ENCODE measurements at regions not wholly inside any gene's neighbourhood (a gene's known extent, or its start where the extent isn't known, plus 50 kb on each side); places are given as distances from the start of the nearest gene placed in this dataset.
A peak's percentile ranks its signal among the peaks of the same experiment; 100 is the strongest.
"Not testable (repeated sequence)": the region's sequence is repeated elsewhere in the genome, so short reads cannot be mapped to it uniquely, and the experiment has no call there.

DNA sequence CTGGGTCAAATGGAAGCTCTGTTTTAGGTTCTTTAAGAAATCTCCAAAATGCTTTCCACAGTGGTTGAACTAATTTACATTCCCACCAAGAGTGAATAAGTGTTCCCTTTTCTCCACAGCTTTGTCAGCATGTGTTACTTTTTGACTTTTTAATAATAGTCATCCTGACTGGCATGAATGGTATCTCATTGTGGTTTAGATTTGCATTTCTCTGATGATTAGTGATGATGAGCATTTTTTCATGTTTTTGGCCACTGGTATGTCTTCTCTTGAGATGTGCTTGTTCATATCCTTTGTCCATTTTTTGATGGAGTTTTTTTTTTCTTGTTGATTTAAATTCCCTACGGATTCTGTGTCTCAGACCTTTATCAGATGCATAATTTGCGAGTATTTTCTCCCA is 745.0 kb upstream of the BCHE start:
- Histone ChIP-seq H3K23ac (ENCODE audit: low read depth, low read length, poor library complexity) (no peak overlapping the region), H3K36me3 (replicated peaks in 1 of 2; ENCODE audit: control insufficient read depth in 2 of 2, insufficient read depth in 2 of 2, low read length in 2 of 2) (no peaks in the 10 kb centered on the region), H2BK15ac (ENCODE audit: low read length) (no peak overlapping the region), H4K8ac (ENCODE audit: low read depth, low read length) (no peak overlapping the region), H3K79me1 (ENCODE audit: low read depth, low read length) (no peaks in the 10 kb centered on the region), H4K91ac (ENCODE audit: low read depth, low read length, poor library complexity) (no peak overlapping the region), H2AK5ac (ENCODE audit: low read depth, low read length) (no peak overlapping the region), H3K4ac (ENCODE audit: low read length) (no peak overlapping the region), H3K27ac (replicated peaks; ENCODE audit: low read length) (no peak overlapping the region), H2BK120ac (ENCODE audit: low read depth, low read length) (no peak overlapping the region), H3K4me3 (ENCODE audit: low read length in 2 of 2) (no peak overlapping the region), H3K9me3 (replicated peaks in 1 of 2; ENCODE audit: control insufficient read depth in 2 of 2, insufficient read depth in 1 of 2, low read depth in 1 of 2, low read length in 2 of 2) (no peaks in the 10 kb centered on the region), H2BK5ac (ENCODE audit: low read length) (no peak overlapping the region), H3K4me1 (ENCODE audit: control insufficient read depth in 2 of 2, insufficient read depth in 1 of 2, low read depth in 1 of 2, low read length in 2 of 2) (no peaks in the 10 kb centered on the region), H3K9ac (ENCODE audit: low read depth, low read length, poor library complexity) (no peak overlapping the region), H3K4me2 (ENCODE audit: insufficient read depth, low read length, poor library complexity, severe bottlenecking) (no peak overlapping the region), H2BK12ac (ENCODE audit: low read length) (no peak overlapping the region), H3K14ac (ENCODE audit: low read length) (no peak overlapping the region), H3K27me3 (ENCODE audit: control insufficient read depth in 3 of 3, insufficient read depth in 3 of 3, low read depth in 1 of 3, low read length in 3 of 3) (no peaks in the 10 kb centered on the region), H2AFZ (ENCODE audit: low read length) (no peak overlapping the region), H3K18ac (ENCODE audit: low read length) (no peak overlapping the region)
- DNase-seq (ENCODE audit: low spot score) = no peak
- no CpG with 5 or more reads among the region's 2 CpGs for WGBS, 2 donors (ENCODE audit: extremely low coverage in 2 of 2, insufficient read length in 2 of 2, insufficient replicate concordance in 1 of 2)

DNA sequence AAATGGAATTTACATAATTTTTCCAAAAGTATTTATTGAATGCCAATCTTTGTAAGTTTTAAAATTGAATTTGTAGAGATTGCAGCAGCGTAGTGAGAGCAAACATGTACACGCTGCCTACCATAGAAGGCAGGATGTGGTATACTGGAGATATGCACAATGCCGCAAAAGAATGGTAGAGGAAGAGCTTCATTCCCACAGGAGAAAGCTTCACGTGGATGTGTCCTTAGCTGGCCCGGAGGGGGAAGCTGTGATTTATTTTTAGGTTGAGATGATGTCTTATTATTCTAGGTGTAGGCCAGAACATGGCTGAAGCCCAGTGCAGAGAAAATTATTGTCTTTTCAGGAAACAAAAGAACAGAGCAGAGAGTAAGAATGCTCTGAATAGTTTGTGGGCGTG is 743.3 kb upstream of the BCHE start:
- Histone ChIP-seq H3K4ac (ENCODE audit: low read length) (no peak overlapping the region), H2AFZ (ENCODE audit: low read length) (peak overlapping the region; percentile 60), H2BK5ac (ENCODE audit: low read length) (no peak overlapping the region), H3K79me1 (ENCODE audit: low read depth, low read length) (no peaks in the 10 kb centered on the region), H2AK5ac (ENCODE audit: low read depth, low read length) (no peak overlapping the region), H3K9ac (ENCODE audit: low read depth, low read length, poor library complexity) (no peak overlapping the region), H3K23ac (ENCODE audit: low read depth, low read length, poor library complexity) (no peak overlapping the region), H2BK15ac (ENCODE audit: low read length) (no peak overlapping the region), H3K4me3 (ENCODE audit: low read length in 2 of 2) (no peak overlapping the region), H3K36me3 (replicated peaks in 1 of 2; ENCODE audit: control insufficient read depth in 2 of 2, insufficient read depth in 2 of 2, low read length in 2 of 2) (no peaks in the 10 kb centered on the region), H3K4me2 (ENCODE audit: insufficient read depth, low read length, poor library complexity, severe bottlenecking) (no peak overlapping the region), H3K14ac (ENCODE audit: low read length) (no peak overlapping the region), H3K9me3 (replicated peaks in 1 of 2; ENCODE audit: control insufficient read depth in 2 of 2, insufficient read depth in 1 of 2, low read depth in 1 of 2, low read length in 2 of 2) (no peaks in the 10 kb centered on the region), H3K4me1 (ENCODE audit: control insufficient read depth in 2 of 2, insufficient read depth in 1 of 2, low read depth in 1 of 2, low read length in 2 of 2) (no peaks in the 10 kb centered on the region), H2BK120ac (ENCODE audit: low read depth, low read length) (no peak overlapping the region), H2BK12ac (ENCODE audit: low read length) (no peak overlapping the region), H3K27me3 (ENCODE audit: control insufficient read depth in 3 of 3, insufficient read depth in 3 of 3, low read depth in 1 of 3, low read length in 3 of 3) (no peaks in the 10 kb centered on the region), H3K27ac (replicated peaks; ENCODE audit: low read length) (no peak overlapping the region), H4K91ac (ENCODE audit: low read depth, low read length, poor library complexity) (no peak overlapping the region), H3K18ac (ENCODE audit: low read length) (no peak overlapping the region), H4K8ac (ENCODE audit: low read depth, low read length) (no peak overlapping the region)
- DNase-seq (ENCODE audit: low spot score) = no peak
- whole genome bisulfite sequencing, 2 donors (ENCODE audit: extremely low coverage in 2 of 2, insufficient read length in 2 of 2, insufficient replicate concordance in 1 of 2) = no CpG with 5 or more reads among the region's 6 CpGs

DNA sequence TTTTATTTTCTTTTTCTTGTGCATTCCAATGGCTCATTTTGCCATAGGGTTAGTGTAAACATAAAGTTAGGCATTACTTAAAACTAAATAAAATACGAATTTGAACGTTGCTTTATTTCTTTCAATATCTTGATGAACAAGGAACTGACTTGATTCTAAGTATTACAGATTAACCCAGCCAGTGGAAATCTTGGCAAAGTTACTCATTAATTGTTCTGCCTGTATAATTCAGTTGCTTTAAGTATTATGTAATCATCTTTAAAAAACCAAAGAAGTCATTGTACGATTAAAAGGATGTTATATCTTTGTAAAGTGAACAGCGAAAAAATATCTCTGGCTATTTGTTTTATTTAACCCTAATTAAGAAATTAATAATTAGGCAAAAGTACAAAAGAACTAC is 737.9 kb upstream of the BCHE start:
- H3K9me3 ChIP-seq (replicated peaks in 1 of 2; ENCODE audit: control insufficient read depth in 2 of 2, insufficient read depth in 1 of 2, low read depth in 1 of 2, low read length in 2 of 2) = no peaks in the 10 kb centered on the region
- H3K23ac ChIP-seq (ENCODE audit: low read depth, low read length, poor library complexity) = no peak overlapping the region

DNA sequence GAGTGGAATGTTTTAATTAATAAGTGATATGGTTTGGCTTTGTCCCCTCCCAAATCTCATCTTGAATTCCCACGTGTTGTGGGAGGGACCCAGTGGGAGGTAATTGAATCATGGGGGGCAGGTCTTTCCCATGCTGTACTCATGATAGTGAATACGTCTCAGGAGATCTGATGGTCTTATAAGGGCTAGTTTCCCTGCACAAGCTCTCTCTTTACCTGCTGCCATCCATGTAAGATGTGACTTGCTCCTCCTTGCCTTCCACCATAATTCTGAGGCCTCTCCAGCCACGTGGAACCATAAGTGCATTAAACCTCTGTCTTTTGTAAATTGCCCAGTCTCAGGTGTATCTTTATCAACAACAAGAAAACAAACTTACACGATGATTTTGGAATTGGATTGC is 734.5 kb upstream of the BCHE start:
- not testable (repeated sequence) for H3K9me3 ChIP-seq (replicated peaks in 1 of 2; ENCODE audit: control insufficient read depth in 2 of 2, insufficient read depth in 1 of 2, low read depth in 1 of 2, low read length in 2 of 2); H2AFZ ChIP-seq (ENCODE audit: low read length); H4K91ac ChIP-seq (ENCODE audit: low read depth, low read length, poor library complexity); H3K9ac ChIP-seq (ENCODE audit: low read depth, low read length, poor library complexity); H3K14ac ChIP-seq (ENCODE audit: low read length); H2AK5ac ChIP-seq (ENCODE audit: low read depth, low read length); H3K79me1 ChIP-seq (ENCODE audit: low read depth, low read length); H3K4me1 ChIP-seq (ENCODE audit: control insufficient read depth in 2 of 2, insufficient read depth in 1 of 2, low read depth in 1 of 2, low read length in 2 of 2); H2BK15ac ChIP-seq (ENCODE audit: low read length); DNase-seq (ENCODE audit: low spot score); H4K8ac ChIP-seq (ENCODE audit: low read depth, low read length); H3K4ac ChIP-seq (ENCODE audit: low read length); H2BK120ac ChIP-seq (ENCODE audit: low read depth, low read length); H3K4me2 ChIP-seq (ENCODE audit: insufficient read depth, low read length, poor library complexity, severe bottlenecking); H3K27me3 ChIP-seq (ENCODE audit: control insufficient read depth in 3 of 3, insufficient read depth in 3 of 3, low read depth in 1 of 3, low read length in 3 of 3); H3K36me3 ChIP-seq (replicated peaks in 1 of 2; ENCODE audit: control insufficient read depth in 2 of 2, insufficient read depth in 2 of 2, low read length in 2 of 2); H3K23ac ChIP-seq (ENCODE audit: low read depth, low read length, poor library complexity); H2BK5ac ChIP-seq (ENCODE audit: low read length); H3K18ac ChIP-seq (ENCODE audit: low read length); H3K4me3 ChIP-seq (ENCODE audit: low read length in 2 of 2); H3K27ac ChIP-seq (replicated peaks; ENCODE audit: low read length); H2BK12ac ChIP-seq (ENCODE audit: low read length)
- WGBS, 2 donors (ENCODE audit: extremely low coverage in 2 of 2, insufficient read length in 2 of 2, insufficient replicate concordance in 1 of 2) = no CpG with 5 or more reads among the region's 4 CpGs

More for the DNA sequence above, 737.9 kb upstream of the BCHE start:
- Histone ChIP-seq H3K4me1 (ENCODE audit: control insufficient read depth in 2 of 2, insufficient read depth in 1 of 2, low read depth in 1 of 2, low read length in 2 of 2) (no peaks in the 10 kb centered on the region), H2AFZ (ENCODE audit: low read length) (no peak overlapping the region), H2BK5ac (ENCODE audit: low read length) (no peak overlapping the region), H3K27ac (replicated peaks; ENCODE audit: low read length) (no peak overlapping the region), H3K9ac (ENCODE audit: low read depth, low read length, poor library complexity) (no peak overlapping the region), H3K36me3 (replicated peaks in 1 of 2; ENCODE audit: control insufficient read depth in 2 of 2, insufficient read depth in 2 of 2, low read length in 2 of 2) (no peaks in the 10 kb centered on the region), H3K79me1 (ENCODE audit: low read depth, low read length) (no peaks in the 10 kb centered on the region), H3K4me3 (ENCODE audit: low read length in 2 of 2) (no peak overlapping the region), H3K4ac (ENCODE audit: low read length) (no peak overlapping the region), H3K14ac (ENCODE audit: low read length) (no peak overlapping the region), H4K91ac (ENCODE audit: low read depth, low read length, poor library complexity) (no peak overlapping the region), H3K27me3 (ENCODE audit: control insufficient read depth in 3 of 3, insufficient read depth in 3 of 3, low read depth in 1 of 3, low read length in 3 of 3) (no peaks in the 10 kb centered on the region), H2BK12ac (ENCODE audit: low read length) (no peak overlapping the region), H4K8ac (ENCODE audit: low read depth, low read length) (no peak overlapping the region), H2BK15ac (ENCODE audit: low read length) (no peak overlapping the region), H3K18ac (ENCODE audit: low read length) (no peak overlapping the region), H2AK5ac (ENCODE audit: low read depth, low read length) (no peak overlapping the region), H3K4me2 (ENCODE audit: insufficient read depth, low read length, poor library complexity, severe bottlenecking) (no peak overlapping the region), H2BK120ac (ENCODE audit: low read depth, low read length) (no peak overlapping the region)
- WGBS, 2 donors (ENCODE audit: extremely low coverage in 2 of 2, insufficient read length in 2 of 2, insufficient replicate concordance in 1 of 2) = no CpG with 5 or more reads among the region's 4 CpGs
- no peak for DNase-seq (ENCODE audit: low spot score)
